NCI-H82 (cell line): ENCODE measurements at regions not wholly inside any gene's neighbourhood (a gene's known extent, or its start where the extent isn't known, plus 50 kb on each side); places are given as distances from the start of the nearest gene placed in this dataset.
A peak's percentile ranks its signal among the peaks of the same experiment; 100 is the strongest.
"Not testable (repeated sequence)": the region's sequence is repeated elsewhere in the genome, so short reads cannot be mapped to it uniquely, and the experiment has no call there.

ENCODE experiments used
- DNase-seq: peaks from one replicate; lab custom pipeline; 2025; lab: John Stamatoyannopoulos, UW

DNA sequence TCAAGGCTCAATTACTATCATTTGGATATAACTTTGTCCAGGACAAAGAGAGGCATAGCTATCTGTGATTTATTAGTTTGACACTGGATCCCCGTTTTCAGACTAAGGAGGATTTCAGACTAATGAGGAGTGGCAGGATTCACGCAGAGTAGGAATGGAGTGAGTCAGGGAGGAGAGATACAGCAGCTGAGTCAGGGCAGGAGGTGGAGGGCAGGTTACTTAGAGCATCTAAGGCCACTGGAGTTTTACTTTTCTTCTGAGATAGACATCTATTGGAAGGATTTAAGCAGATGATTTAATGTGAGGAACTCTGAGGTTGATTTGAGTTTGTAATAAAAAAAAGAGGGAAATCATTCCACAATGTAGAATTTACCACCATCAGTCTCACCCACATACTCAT, 110.6 kb downstream of the RPIA start:
- not testable (repeated sequence) for DNase-seq

DNA sequence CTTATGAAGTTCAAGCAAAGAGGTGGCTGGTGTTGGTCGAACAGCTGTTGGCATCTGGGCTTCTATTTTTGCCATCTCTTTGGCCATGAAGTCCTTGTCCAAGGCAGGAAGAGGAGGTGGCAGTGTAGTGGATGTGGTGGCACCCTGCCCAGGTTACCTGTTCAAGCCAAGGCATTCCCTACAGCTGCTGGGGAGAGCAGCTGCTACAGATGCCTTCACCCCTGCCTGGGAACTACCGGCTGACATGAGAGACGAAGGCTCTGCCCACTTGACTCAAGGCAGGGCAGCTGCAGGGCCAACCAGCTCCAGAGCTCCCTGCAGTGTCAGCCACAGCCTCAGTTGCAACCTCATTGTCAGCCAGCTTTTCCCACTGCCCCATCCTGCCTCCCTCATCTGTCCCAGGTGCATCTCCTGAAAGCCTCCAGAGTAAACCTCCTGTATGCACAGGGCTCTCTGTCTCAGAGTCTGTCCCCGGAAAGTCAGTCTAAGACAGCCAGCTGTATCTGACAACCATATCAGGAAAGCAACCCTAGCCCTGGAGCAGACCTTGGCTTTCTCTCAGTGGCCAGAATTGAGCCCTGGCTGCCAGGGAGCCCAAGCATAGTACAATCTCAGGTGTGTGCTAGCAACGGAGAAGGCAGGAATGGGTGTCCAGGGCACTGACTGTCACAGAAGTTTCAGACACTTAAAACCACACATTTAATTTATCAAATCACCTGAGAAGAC, 115.9 kb downstream of the RPIA start:
- DNase-seq = no peak

DNA sequence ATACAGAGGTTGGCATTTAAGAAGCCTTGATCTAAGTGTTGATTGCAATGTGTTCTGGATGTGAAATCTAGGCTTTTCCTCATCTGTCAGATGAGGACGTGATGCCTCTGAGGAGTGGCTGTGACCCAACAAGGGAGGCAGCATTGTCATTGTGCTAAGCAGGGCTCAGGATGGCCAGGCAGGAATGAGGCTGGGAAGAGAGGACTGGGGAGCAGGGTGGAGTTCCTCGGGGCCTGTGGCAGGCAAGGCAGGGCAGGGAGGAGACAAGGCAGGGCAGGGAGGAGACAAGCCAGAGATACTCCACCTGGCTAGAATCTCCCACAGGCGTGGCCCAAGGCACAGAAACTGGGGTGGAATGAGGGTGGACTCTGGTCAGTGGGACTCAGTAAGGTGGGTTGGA, 116.6 kb downstream of the RPIA start:
- DNase-seq = no peak

GRCh38 chr2:88808652-88809051, 117.2 kb downstream of the RPIA start:
- DNase-seq = no peak

DNA sequence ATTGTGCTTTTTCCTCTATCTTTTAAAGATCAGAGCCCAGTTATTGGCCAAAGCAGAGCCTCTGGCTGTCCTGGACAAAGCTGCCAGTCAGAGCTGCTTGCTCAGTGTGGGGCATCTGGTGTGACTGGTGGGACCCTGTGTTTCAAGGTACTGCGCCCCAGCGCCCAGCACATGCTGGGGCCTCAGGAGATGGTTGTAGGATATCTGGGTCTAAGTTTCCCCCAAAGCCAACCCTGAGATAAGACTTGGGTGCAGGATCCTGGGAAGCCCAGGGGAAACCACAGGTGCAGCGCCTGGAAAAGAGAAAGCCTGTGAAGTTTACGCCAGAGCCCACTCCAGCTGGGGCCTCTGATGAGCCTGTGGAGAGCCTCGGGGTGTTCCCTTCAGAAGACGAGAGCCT, 117.7 kb downstream of the RPIA start:
- DNase-seq = no peak

DNA sequence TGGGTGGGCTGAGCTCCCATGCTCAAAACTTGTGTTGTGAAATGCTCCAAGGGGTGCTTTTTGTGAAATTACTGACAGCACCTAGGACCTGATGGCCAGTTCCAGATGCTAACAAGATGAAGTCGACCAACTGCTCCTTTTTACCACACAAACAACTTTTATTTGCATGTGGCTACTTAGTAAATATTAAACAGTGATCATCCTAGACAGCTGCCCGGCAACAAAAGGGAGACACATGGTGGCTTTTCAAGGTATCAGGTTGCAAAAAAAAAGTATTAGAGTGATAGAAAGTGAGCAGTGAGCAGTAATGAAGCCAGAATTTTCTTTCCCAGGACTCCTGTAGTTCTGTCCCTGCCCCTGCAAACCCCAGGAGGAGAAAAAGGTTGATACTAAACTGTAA, 118.5 kb downstream of the RPIA start:
- DNase-seq = no peak

GRCh38 chr2:88810488-88810887, 119.0 kb downstream of the RPIA start:
- DNase-seq = no peak

DNA sequence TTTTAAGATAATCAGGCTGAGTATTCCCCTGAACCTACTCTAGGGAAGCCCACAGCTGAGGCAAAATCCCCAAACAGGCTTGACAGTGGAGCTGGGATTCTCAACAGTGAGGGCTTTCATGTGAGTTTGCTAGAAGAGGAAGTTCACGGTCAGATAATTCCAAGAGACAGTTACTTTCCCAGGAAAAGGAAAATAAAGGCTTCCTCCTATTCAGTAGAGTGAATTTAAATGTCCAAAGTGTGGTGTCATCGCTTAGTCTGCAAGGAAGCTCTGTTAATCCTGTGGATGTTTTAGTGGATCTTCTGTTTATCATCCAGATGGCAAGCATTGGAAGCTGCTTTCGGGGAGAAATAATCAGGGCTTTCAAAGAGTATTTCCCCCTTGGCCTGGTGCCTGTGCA, 119.8 kb downstream of the RPIA start:
- peak; percentile 44 for DNase-seq

- no peak for DNase-seq
Observed at GRCh38 chr2:88811681-88812080, 120.2 kb downstream of the RPIA start.

- DNase-seq = no peak
Observed at GRCh38 chr2:88813612-88814011, 122.1 kb downstream of the RPIA start.

- DNase-seq = no peak
Observed at GRCh38 chr2:88815282-88815681, 123.8 kb downstream of the RPIA start.

DNA sequence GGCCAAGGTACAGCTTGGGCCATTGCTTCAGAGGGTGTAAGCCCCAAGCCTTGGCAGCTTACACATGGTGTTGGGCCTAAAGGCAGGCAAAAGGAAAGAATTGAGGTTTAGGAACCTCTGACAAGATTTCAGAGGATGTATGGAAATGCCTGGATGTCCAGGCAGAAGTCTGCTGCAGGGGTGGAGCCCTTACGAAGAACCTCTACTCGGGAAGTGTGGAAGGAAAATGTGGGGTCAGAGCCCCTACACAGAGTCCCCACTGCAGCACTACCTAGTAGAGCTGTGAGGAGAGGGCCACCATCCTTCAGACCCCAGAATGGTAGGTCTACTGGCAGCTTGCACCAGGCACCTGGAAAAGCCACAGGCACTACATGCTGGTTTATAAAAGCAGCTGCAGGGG, 124.2 kb downstream of the RPIA start:
- no peak for DNase-seq

DNA sequence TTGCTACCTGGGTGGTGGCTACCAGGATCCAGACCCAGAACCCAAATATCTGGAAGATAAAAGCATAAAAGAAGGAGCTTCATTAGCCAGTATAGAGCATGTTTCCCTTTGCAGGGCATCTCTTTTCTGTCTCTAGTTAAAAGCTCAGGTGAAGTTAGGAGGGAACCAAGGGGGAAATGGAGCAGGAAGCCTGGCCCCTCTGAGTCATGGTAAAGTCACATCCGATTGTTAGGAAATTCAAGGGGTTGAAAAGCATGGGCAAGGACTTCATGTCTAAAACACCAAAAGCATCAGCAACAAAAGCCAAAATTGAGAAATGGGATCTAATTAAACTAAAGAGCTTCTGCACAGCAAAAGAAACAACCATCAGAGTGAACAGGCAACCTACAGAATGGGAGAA, 126.9 kb downstream of the RPIA start:
- DNase-seq = no peak

DNA sequence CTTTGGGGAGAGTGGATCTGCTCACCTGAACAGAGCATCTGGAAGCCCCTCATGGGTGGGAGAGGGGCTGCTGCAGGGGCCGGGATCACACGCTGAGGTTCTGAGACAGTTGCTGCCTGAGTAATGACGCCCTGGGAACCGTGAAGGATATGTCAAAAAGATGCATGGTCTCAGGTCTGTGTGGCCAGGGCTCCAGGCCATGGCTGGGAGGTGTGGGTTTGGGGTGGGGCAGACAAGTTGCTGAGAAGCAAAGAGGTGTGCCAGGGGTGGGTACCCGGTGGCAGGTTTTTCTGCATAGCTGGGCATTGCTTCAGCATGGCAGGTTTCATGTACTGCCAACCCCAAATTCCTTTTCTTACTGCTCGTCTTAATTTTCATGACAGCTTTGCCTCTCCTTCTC, 133.5 kb downstream of the RPIA start:
- no peak for DNase-seq

- no peak for DNase-seq
Observed at GRCh38 chr2:88826399-88826798, 134.9 kb downstream of the RPIA start.

- no peak for DNase-seq
Observed at GRCh38 chr2:88827821-88828220, 136.3 kb downstream of the RPIA start.

DNA sequence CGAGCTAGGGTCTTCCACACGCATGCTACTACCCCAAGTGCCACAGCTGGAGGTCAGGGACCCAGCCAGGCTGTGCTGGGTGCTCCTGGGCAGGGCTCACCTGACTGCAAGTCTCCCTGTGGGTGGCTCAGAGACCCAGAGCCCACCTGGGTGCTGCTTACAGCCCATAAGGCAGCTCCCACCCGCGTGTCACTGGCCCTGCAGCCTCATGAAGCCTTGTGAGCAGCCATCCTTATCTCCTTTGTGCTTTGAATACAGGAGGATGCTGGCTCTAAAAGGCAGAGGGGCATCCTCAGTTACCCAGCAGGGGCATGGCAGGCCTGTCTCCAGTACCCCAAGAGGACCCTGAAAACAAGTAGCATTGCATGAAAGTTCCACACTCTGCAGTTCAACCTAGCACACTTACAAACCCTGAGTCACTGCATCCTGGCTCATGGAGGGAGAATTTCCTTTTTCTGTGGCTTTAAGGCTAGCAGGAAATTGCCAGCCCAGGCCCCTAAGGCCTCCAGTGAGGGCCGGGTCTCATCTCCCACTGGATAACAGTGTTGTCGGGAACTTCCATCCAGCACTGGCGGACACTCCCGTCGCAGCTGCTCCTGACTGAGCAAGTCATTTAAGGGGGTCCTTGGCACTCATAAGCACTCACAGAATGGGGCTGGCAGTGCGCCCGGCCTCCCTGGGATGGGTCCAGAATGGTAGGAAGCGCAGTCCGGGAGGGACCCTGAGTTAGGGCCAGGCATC, 137.1 kb downstream of the RPIA start:
- DNase-seq = no peak

DNA sequence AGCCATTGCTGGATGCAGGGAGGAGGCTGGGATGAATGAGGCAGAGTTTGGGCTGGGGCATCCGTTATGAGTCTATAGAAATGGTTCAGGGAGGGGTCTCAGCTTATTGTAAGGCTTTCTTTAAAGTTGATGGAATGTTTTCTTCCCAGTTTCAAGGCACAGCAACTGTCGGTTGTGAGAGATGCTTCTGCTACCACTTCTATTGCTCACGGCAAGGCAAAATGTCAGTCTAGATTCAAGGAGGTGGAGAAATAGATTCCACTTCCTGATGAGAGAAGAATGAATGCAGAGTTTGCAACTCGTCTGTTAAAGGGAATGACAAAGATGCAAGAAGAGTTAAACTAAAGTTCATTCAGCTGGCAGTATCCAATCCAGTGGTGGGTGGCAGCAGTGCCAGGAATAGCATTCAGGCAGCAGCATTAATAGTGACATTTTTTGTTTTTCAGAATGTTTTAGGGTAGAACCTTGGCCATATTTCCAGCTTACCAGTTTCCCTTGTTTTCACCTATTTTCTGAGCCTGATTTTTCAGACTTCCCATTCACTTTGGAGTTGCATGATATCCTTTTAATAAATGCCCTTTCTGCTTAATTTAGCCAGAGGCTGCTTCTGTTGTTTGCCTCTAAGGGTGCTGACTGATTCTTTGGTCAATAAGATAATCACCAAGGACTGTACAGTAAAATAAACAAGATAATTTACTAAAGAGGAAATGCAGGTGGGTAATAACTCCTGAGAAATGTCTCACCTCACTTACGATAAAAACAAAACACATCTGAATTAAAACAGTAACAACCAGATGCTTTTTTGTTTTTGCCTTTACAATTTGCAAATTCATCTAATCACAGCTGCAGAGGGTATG, 138.4 kb downstream of the RPIA start:
- DNase-seq = no peak

GRCh38 chr2:88831071-88831791, 139.8 kb downstream of the RPIA start:
- DNase-seq = no peak

DNA sequence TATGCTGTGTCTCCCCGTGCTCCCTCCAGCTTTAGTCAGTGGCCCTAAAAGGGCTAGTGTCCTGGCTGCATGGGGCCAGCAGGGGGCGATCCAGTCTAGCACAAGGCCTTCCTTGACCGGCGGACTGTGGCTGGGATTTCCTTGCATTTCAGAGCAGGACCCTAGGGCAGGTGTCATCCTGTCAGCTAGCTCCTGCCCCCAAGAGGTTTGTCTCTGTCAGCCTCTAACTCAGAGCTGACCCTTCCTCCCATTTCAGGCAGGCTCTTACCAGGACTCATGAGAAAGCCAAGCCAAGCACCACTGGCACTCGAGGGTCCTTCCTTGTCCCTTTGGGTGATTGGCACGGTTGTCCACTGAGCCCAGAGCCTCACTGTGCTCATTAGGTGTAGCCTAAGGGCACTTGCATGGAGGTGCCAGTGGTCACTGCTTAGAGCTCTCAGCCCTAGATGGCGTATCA, 140.3 kb downstream of the RPIA start:
- peak; percentile 70 for DNase-seq

- no peak for DNase-seq
Observed at GRCh38 chr2:88832311-88832991, 141.0 kb downstream of the RPIA start.
